HG03571 (cell line): ENCODE measurements at regions not wholly inside any gene's neighbourhood (a gene's known extent, or its start where the extent isn't known, plus 50 kb on each side); places are given as distances from the start of the nearest gene placed in this dataset.

Experiments
- ATAC-seq: cut with Tn5 transposase; IDR thresholded peaks from one replicate; pipeline ENCODE4 v1.9.1; 2021; ENCODE audit not compliant: unreplicated experiment

GRCh38 chr5:4661326-4661725 lies 478.8 kb upstream of the ADAMTS16 start:
- no peak for ATAC-seq

GRCh38 chr5:4661836-4662235 lies 478.3 kb upstream of the ADAMTS16 start:
- no peak for ATAC-seq

- ATAC-seq: no peak
Measured at GRCh38 chr5:4662756-4663155, 477.4 kb upstream of the ADAMTS16 start.

- ATAC-seq: no peak
Measured at GRCh38 chr5:4665911-4666310, 474.2 kb upstream of the ADAMTS16 start.

- no peak for ATAC-seq
Measured at GRCh38 chr5:4674166-4674565, 466.0 kb upstream of the ADAMTS16 start.

- no peak for ATAC-seq
Measured at GRCh38 chr5:4676934-4677333, 463.2 kb upstream of the ADAMTS16 start.

- no peak for ATAC-seq
Measured at GRCh38 chr5:4684946-4685345, 455.2 kb upstream of the ADAMTS16 start.

GRCh38 chr5:4698596-4698995 lies 441.5 kb upstream of the ADAMTS16 start:
- ATAC-seq: no peak

GRCh38 chr5:4699592-4699991 lies 440.5 kb upstream of the ADAMTS16 start:
- no peak for ATAC-seq

GRCh38 chr5:4700069-4700468 lies 440.1 kb upstream of the ADAMTS16 start:
- ATAC-seq: no peak

GRCh38 chr5:4700871-4701270 lies 439.3 kb upstream of the ADAMTS16 start:
- ATAC-seq: no peak

- no peak for ATAC-seq
Measured at GRCh38 chr5:4703931-4704458, 436.1 kb upstream of the ADAMTS16 start.

- ATAC-seq: no peak
Measured at GRCh38 chr5:4704951-4705350, 435.2 kb upstream of the ADAMTS16 start.

- no peak for ATAC-seq
Measured at GRCh38 chr5:4716781-4717180, 423.3 kb upstream of the ADAMTS16 start.

- ATAC-seq: no peak
Measured at GRCh38 chr5:4717446-4717845, 422.7 kb upstream of the ADAMTS16 start.

- no peak for ATAC-seq
Measured at GRCh38 chr5:4720831-4721230, 419.3 kb upstream of the ADAMTS16 start.

- no peak for ATAC-seq
Measured at GRCh38 chr5:4722886-4723285, 417.2 kb upstream of the ADAMTS16 start.

GRCh38 chr5:4725594-4725993 lies 414.5 kb upstream of the ADAMTS16 start:
- no peak for ATAC-seq

- ATAC-seq: no peak
Measured at GRCh38 chr5:4730279-4730678, 409.9 kb upstream of the ADAMTS16 start.

- ATAC-seq: no peak
Measured at GRCh38 chr5:4734348-4734747, 405.8 kb upstream of the ADAMTS16 start.

GRCh38 chr5:4735261-4735660 lies 404.9 kb upstream of the ADAMTS16 start:
- no peak for ATAC-seq

GRCh38 chr5:4737868-4738267 lies 402.3 kb upstream of the ADAMTS16 start:
- ATAC-seq: no peak

GRCh38 chr5:4738298-4738697 lies 401.8 kb upstream of the ADAMTS16 start:
- ATAC-seq: no peak

- ATAC-seq: no peak
Measured at GRCh38 chr5:4740156-4740555, 400.0 kb upstream of the ADAMTS16 start.
